K562 (cell line): ENCODE measurements at regions not wholly inside any gene's neighbourhood (a gene's known extent, or its start where the extent isn't known, plus 50 kb on each side); places are given as distances from the start of the nearest gene placed in this dataset.

Source experiments
- ATAC-seq: fragments of 200-7000 bp; cut with Tn5 transposase; 3 replicates; pipeline ENCODE4 v1.9.1; 2020; ENCODE audit warnings: moderate library complexity
- BruUV-seq: library from RNA; stranded (reverse); fragments of 400-500 nt; replicated peaks from 2 replicates; lab custom pipeline; 2021; lab: Mats Ljungman, UMichigan
- CTCF ChIA-PET: fragments of 300-600 bp; formaldehyde crosslinking; extraction: SDS; loops from one replicate; lab custom pipeline; 2021; ENCODE audit warnings: low intra/inter-chr PET ratio; lab: Yijun Ruan, JAX
- POLR2A ChIA-PET: fragments of 300-600, 350-650 bp; sonication (Branson Sonifier 250); formaldehyde crosslinking; extraction: SDS; loops from one replicate; lab custom pipeline; 2021; ENCODE audit warnings: antibody characterized with exemption, inconsistent platforms; lab: Yijun Ruan, JAX
- DNase-seq, 4 experiments: peaks; one replicate each; pipeline versions ENCODE4 v3.0.0 to v3.0.0-alpha.2; 2011 to 2018; ENCODE audit warnings: low spot score in 3 of 4, mixed read lengths in 3 of 4; ENCODE audit errors: extremely low read depth in 1 of 4
- FAIRE-seq: peaks from 2 replicates; lab custom pipeline; 2011; peaks lifted over from hg19 to GRCh38; lab: Jason Lieb, UNC
- H2AFZ ChIP-seq: 2 replicates; pipeline ENCODE4 v1.6.0; 2011; ENCODE audit warnings: low read depth, low read length, control low read depth, inconsistent platforms
- H3K27ac ChIP-seq: fragments of 200-600 bp; 3 replicates; pipeline ENCODE4 v1.8.0; 2011; ENCODE audit warnings: low read depth, mild to moderate bottlenecking, control low read depth, inconsistent platforms, low read length, moderate library complexity, mixed read lengths; ENCODE audit errors: extremely low read depth
- H3K27me3 ChIP-seq, 2 experiments: fragments of 300-600 bp in 1 of 2; 2 replicates in 1 of 2; 3 replicates in 1 of 2; pipeline versions ENCODE4 v1.6.0 to v1.8.0; 2011; ENCODE audit warnings: inconsistent platforms in 2 of 2, low read length in 2 of 2, mild to moderate bottlenecking in 1 of 2, mixed read lengths in 1 of 2, moderate library complexity in 1 of 2; ENCODE audit not compliant: control insufficient read depth in 2 of 2, insufficient read depth in 2 of 2
- H3K36me3 ChIP-seq: fragments of 300-600 bp; 3 replicates; pipeline ENCODE4 v1.8.0; 2011; ENCODE audit warnings: mild to moderate bottlenecking, low read length, inconsistent platforms; ENCODE audit not compliant: control insufficient read depth, insufficient read depth
- H3K4me1 ChIP-seq, 2 experiments: fragments of 200-600 bp in 1 of 2; replicated peaks in 1 of 2; 2 replicates in 1 of 2; 3 replicates in 1 of 2; pipeline versions ENCODE4 v1.5.1 to v1.8.0; 2011; ENCODE audit warnings: inconsistent platforms in 2 of 2, low read length in 2 of 2, mild to moderate bottlenecking in 1 of 2, mixed read lengths in 1 of 2, moderate library complexity in 1 of 2; ENCODE audit not compliant: control insufficient read depth in 2 of 2, insufficient read depth in 2 of 2
- H3K4me2 ChIP-seq: 2 replicates; pipeline ENCODE4 v1.6.1; 2011; ENCODE audit warnings: low read length, control low read depth, inconsistent platforms, mixed read lengths; ENCODE audit not compliant: insufficient read depth
- H3K4me3 ChIP-seq: fragments of 200-600 bp; sonication (generic), shearing (Covaris generic); 2 replicates; pipeline ENCODE4 v1.5.1; 2016; ENCODE audit warnings: control low read depth, inconsistent platforms
- H3K79me2 ChIP-seq: fragments of 200-600 bp; 3 replicates; pipeline ENCODE4 v1.8.0; 2011; ENCODE audit warnings: low read length, inconsistent platforms; ENCODE audit not compliant: control insufficient read depth, insufficient read depth
- H3K9ac ChIP-seq, 2 experiments: 2 replicates each; pipeline versions ENCODE4 v1.6.0 to v1.6.1; 2011; ENCODE audit warnings: low read depth in 2 of 2, low read length in 2 of 2, control low read depth in 1 of 2, inconsistent platforms in 1 of 2, mild to moderate bottlenecking in 1 of 2, mixed read lengths in 1 of 2; ENCODE audit not compliant: insufficient read depth in 1 of 2
- H3K9me1 ChIP-seq: one replicate; pipeline ENCODE4 v1.6.0; 2011; ENCODE audit warnings: inconsistent platforms, mild to moderate bottlenecking, low read length, moderate library complexity; ENCODE audit not compliant: control insufficient read depth, insufficient read depth
- H3K9me3 ChIP-seq: replicated peaks from 2 replicates; pipeline ENCODE4 v1.5.1; 2011; ENCODE audit warnings: low read depth, low read length, inconsistent platforms; ENCODE audit not compliant: control insufficient read depth, insufficient read depth
- H4K20me1 ChIP-seq: replicated peaks from 2 replicates; pipeline ENCODE4 v1.6.1; 2011; ENCODE audit warnings: low read length, inconsistent platforms, mixed read lengths; ENCODE audit not compliant: control insufficient read depth, insufficient read depth
- COPS2 ChIP-seq: fragments of 450-650 bp; conservative IDR thresholded peaks from 2 replicates; pipeline ENCODE4 v1.6.1; 2016; ENCODE audit warnings: mild to moderate bottlenecking, moderate library complexity
- EGR1 ChIP-seq: fragments of 450-650 bp; conservative IDR thresholded peaks from 2 replicates; pipeline ENCODE4 v1.6.1; 2017; ENCODE audit warnings: mild to moderate bottlenecking
- ELF2 ChIP-seq: fragments of 250-450 bp; sonication (Bioruptor Pico); IDR thresholded peaks from 2 replicates; pipeline ENCODE4 v1.5.0; 2021; ENCODE audit warnings: mild to moderate bottlenecking
- FOXA3 ChIP-seq, 2 experiments: fragments of 450-650 bp in 1 of 2; sonication (generic) in 1 of 2; formaldehyde crosslinking; IDR thresholded peaks in 1 of 2; conservative IDR thresholded peaks in 1 of 2; 2 replicates each; pipeline versions ENCODE4 v1.4.0 to v1.8.0; 2020 to 2022; ENCODE audit warnings: mild to moderate bottlenecking in 2 of 2, missing genetic modification reagents in 1 of 2
- HDAC8 ChIP-seq: fragments of 450-650 bp; IDR thresholded peaks from 2 replicates; pipeline ENCODE4 v1.6.1; 2016; ENCODE audit warnings: mild to moderate bottlenecking, missing genetic modification characterization, moderate library complexity, missing compliant biosample characterization
- IRF9 ChIP-seq: fragments of 450-650 bp; IDR thresholded peaks from 2 replicates; pipeline ENCODE4 v1.6.1; 2016; ENCODE audit warnings: missing biosample characterization, missing genetic modification characterization
- NEUROD1 ChIP-seq: fragments of 150-350 bp; IDR thresholded peaks from 2 replicates; pipeline ENCODE4 v1.6.1; 2014; ENCODE audit warnings: borderline replicate concordance, low read length, low read depth; ENCODE audit not compliant: partially characterized antibody
- PTBP1 ChIP-seq: fragments of 200-400 bp; formaldehyde crosslinking; IDR thresholded peaks from 2 replicates; pipeline ENCODE4 v1.6.1; 2017; ENCODE audit warnings: low read depth, low read length
- RFX1 ChIP-seq: fragments of 450-650 bp; IDR thresholded peaks from 2 replicates; pipeline ENCODE4 v1.6.1; 2016; ENCODE audit warnings: mild to moderate bottlenecking, moderate library complexity
- TCF7L2 ChIP-seq: fragments of 150-350 bp; IDR thresholded peaks from 2 replicates; pipeline ENCODE4 v1.6.1; 2016; ENCODE audit warnings: low read depth, mild to moderate bottlenecking, low read length, moderate library complexity
- ZBTB11 ChIP-seq, 3 experiments: fragments of 200-800 bp in 1 of 3; fragments of 250-450 bp in 1 of 3; fragments of 450-650 bp in 1 of 3; sonication (Bioruptor Pico) in 1 of 3; sonication (Bioruptor generic) in 1 of 3; formaldehyde crosslinking in 1 of 3; IDR thresholded peaks; 2 replicates each; pipeline versions ENCODE4 v1.6.1 to v1.8.0; 2016 to 2022; ENCODE audit warnings: mild to moderate bottlenecking in 2 of 3, missing genetic modification characterization in 2 of 3, missing compliant biosample characterization in 1 of 3, moderate library complexity in 1 of 3
- ZBTB12 ChIP-seq: fragments of 250-450 bp; sonication (Bioruptor Pico); IDR thresholded peaks from 2 replicates; pipeline ENCODE4 v1.4.0; 2020
- ZNF124 ChIP-seq: sonication (generic); formaldehyde crosslinking; IDR thresholded peaks from 2 replicates; pipeline ENCODE4 v1.8.1; 2022; ENCODE audit warnings: missing genetic modification reagents
- ZNF224 ChIP-seq: sonication (generic); formaldehyde crosslinking; IDR thresholded peaks from 2 replicates; pipeline ENCODE4 v1.8.0; 2022; ENCODE audit warnings: mild to moderate bottlenecking, missing genetic modification reagents
- ZNF41 ChIP-seq: fragments of 250-450 bp; sonication (Bioruptor Pico); conservative IDR thresholded peaks from 2 replicates; pipeline ENCODE4 v1.4.0; 2020; ENCODE audit warnings: mild to moderate bottlenecking
- ZNF511 ChIP-seq: sonication (generic); formaldehyde crosslinking; IDR thresholded peaks from 2 replicates; pipeline ENCODE4 v1.8.0; 2022; ENCODE audit warnings: mild to moderate bottlenecking, missing genetic modification reagents
- ZNF584 ChIP-seq: fragments of 200-800 bp; sonication (Bioruptor generic); IDR thresholded peaks from 2 replicates; pipeline ENCODE4 v1.6.1; 2016; ENCODE audit warnings: low read depth, mild to moderate bottlenecking, missing genetic modification characterization, missing compliant biosample characterization
- WGBS: fragments of 100-300 bp; shearing (Covaris generic); methylation state at CpG from one replicate; pipeline ENCODE4 v1.1.6; 2016; ENCODE audit warnings: low coverage, mixed read lengths; ENCODE audit not compliant: insufficient coverage; ENCODE audit errors: missing lambda C conversion rate; 5-methylcytosine and 5-hydroxymethylcytosine counted together
- in situ Hi-C: fragments of 300-500 bp; cut with MboI; formaldehyde crosslinking; loops from 4 replicates; pipeline ENCODE4 v1.15.0; 2018; ENCODE audit warnings: inconsistent platforms, mixed read lengths
- intact Hi-C: fragments of 100-400 bp; cut with micrococcal nuclease; formaldehyde crosslinking; loops from 2 replicates; pipeline ENCODE4 v1.14.2; 2022

- BruUV-seq = no TSS peak
- CTCF ChIA-PET = no interaction called here
- no peak for TF ChIP-seq IRF9 (tag)
- no peak for TF ChIP-seq PTBP1
- no peak for TF ChIP-seq ZNF511 (CRISPR knock-in tag)
- no peak for TF ChIP-seq ZNF224 (CRISPR knock-in tag)
- no peak for TF ChIP-seq EGR1
- no peak for TF ChIP-seq HDAC8
- TF ChIP-seq NEUROD1 = no peak
- no peak for TF ChIP-seq ZBTB11 (CRISPR knock-in tag; IDR thresholded peaks at IDR 0.05)
- no peak for TF ChIP-seq TCF7L2
- TF ChIP-seq ZNF41 (CRISPR knock-in tag) = no peak
- TF ChIP-seq ELF2 (CRISPR knock-in tag) = no peak
- no peak for TF ChIP-seq COPS2
- no peak for TF ChIP-seq RFX1
- TF ChIP-seq ZBTB12 (CRISPR knock-in tag) = no peak
- no peak for TF ChIP-seq ZNF124 (CRISPR knock-in tag)
- no peak for TF ChIP-seq FOXA3 (CRISPR knock-in tag; conservative IDR thresholded peaks at IDR 0.05 in 1 of 2, IDR thresholded peaks at IDR 0.05 in 1 of 2)
- TF ChIP-seq ZNF584 = no peak
Measured at GRCh38 chr13:79141082-79141481, 265.0 kb downstream of the RBM26 start.

More at GRCh38 chr13:79141082-79141481, 265.0 kb downstream of the RBM26 start:
- DNase-seq = no peak
- no peak for ATAC-seq
- in situ Hi-C loops (no loop called here), intact Hi-C loops (no loop called here)
- Histone ChIP-seq H3K4me2 (no peak overlapping the region), H3K9me1 (no peaks in the 10 kb centered on the region), H3K9me3 (no peaks in the 10 kb centered on the region), H3K79me2 (no peaks in the 10 kb centered on the region), H3K4me1 (no peaks in the 10 kb centered on the region), H3K9ac (no peak overlapping the region), H3K36me3 (no peaks in the 10 kb centered on the region), H2AFZ (no peak overlapping the region), H3K27me3 (no peaks in the 10 kb centered on the region), H3K4me3 (no peak overlapping the region), H4K20me1 (no peaks in the 10 kb centered on the region), H3K27ac (no peak overlapping the region)
- no peak for FAIRE-seq
- 0% methylated on average over 3 of the region's 3 CpGs for WGBS
- POLR2A ChIA-PET = no interaction called here
